NCI-H1694 treated with DMSO at 0.1 percent for 48 hours (cell line): ENCODE measurements at regions not wholly inside any gene's neighbourhood (a gene's known extent, or its start where the extent isn't known, plus 50 kb on each side); places are given as distances from the start of the nearest gene placed in this dataset.
"Not testable (repeated sequence)": the region's sequence is repeated elsewhere in the genome, so short reads cannot be mapped to it uniquely, and the experiment has no call there.

Experiments used
- DNase-seq: peaks from one replicate; lab custom pipeline; 2025; lab: John Stamatoyannopoulos, UW

DNA sequence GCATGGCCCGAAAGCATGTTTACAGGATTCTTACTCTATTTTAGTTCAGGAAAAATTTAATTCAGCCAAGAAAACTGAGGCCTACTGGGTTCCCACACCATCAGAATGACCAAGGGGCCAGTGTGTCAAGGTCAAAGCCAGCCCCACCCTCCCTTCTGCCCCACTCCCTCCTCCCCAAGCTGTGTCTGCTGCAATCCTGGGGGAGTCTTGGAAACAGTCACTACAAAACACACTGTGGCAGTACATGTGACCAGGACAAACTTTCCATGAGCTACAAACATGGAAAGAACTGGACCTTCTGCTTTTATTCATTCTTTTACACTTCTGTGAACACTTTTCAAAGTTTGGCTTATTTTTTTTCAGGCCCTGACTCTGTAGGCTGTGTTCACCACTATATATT is 1228.8 kb upstream of the TMEM132C start:
- DNase-seq, result no peak

DNA sequence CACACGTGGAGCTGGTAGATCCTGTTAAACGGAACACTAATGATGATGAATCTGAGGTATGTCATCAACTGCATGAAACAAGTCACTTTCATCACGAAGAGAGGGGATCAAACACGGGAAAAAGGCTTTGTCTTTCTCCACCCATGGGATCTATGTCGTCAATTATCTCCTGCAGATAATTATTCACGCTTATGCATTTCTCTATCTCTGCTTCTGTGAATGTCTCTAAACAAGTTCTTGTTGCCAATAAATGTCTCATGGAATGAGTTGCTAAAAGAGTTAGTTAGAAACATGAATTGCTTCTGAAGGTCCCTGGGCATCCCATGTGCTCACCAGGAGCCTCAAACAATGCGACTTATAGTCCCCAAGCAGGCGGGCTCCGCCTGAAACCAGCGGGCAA is 1228.2 kb upstream of the TMEM132C start:
- no peak for DNase-seq

DNA sequence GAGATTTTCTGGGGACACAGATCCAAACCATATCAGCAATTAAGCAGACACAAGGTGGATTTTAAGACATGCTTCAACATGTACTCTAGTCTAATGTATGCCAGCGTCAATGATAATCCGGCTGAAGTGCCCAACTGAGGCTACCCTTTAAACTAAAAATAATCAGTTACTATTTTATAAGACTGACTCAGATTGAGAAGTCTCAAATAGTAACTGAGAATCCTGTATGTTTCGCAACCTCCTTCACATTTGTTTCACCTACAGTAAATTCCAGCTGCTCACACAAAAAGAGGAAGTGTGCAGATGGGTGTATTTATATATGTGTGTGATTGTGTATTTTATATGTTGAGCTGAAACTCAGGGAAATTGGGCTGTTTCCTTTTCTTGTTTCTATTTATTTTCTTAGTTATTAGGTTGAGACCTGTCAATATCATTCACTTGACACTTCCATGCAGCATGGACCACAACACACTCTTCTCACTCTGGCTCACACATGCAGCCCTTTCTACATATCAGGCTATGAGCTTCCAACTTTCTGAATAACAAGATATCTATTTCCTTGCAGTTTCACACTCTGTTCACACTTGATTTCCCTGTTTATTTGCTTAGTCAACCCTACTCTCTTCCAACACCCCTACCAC is 1224.9 kb upstream of the TMEM132C start:
- DNase-seq, result no peak

GRCh38 chr12:127043731-127044130 is 1223.2 kb upstream of the TMEM132C start:
- DNase-seq, result no peak

- no peak for DNase-seq
Measured at GRCh38 chr12:127044836-127045235, 1222.1 kb upstream of the TMEM132C start.

- DNase-seq, result no peak
Measured at GRCh38 chr12:127046467-127046866, 1220.5 kb upstream of the TMEM132C start.

DNA sequence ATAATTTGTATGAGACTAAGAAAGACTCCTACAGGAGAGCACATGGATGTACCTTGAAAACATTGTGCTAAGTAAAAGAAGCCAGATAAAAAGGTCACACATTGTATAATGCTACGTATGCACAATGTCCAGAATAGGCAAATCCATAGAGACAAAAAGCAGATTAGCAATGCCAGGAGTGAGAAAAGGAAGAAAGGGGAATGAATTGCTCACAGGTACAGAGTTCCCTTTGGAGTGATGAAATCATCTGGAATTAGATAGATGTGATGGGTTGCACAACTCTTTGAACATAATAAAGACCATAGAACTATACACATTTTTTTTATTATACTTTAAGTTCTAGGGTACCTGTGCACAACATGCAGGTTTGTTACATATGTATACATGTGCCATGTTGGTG is 1218.9 kb upstream of the TMEM132C start:
- DNase-seq, result no peak

DNA sequence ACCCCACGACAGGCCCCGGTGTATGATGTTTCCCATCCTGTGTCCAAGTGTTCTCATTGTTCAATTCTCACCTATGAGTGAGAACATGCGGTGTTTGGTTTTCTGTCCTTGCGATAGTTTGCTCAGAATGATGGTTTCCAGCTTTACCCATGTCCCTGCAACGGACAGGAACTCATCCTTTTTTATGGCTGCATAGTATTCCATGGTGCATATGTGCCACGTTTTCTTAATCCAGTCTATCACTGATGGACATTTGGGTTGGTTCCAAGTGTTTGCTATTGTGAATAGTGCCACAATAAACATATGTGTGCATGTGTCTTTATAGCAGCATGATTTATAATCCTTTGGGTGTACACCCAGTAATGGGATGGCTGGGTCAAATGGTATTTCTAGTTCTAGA is 1218.4 kb upstream of the TMEM132C start:
- not testable (repeated sequence) for DNase-seq

DNA sequence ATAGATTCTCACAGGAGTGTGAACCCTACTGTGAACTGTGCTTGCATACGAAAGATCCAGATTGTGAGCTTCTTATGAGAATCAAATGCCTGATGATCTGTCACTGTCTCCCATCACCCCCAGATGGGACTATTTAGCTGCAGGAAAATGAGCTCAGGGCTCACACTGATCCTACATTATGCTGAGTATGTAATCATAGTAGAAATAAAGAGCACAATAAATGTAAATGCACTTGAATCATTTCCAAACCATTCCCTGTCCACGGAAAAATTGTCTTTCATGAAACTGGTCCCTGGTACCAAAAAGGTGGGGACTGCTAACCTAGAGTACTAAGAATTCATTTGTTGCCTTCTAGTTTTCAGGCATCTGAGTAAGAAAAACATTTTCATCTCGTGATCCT is 1215.8 kb upstream of the TMEM132C start:
- no peak for DNase-seq

DNA sequence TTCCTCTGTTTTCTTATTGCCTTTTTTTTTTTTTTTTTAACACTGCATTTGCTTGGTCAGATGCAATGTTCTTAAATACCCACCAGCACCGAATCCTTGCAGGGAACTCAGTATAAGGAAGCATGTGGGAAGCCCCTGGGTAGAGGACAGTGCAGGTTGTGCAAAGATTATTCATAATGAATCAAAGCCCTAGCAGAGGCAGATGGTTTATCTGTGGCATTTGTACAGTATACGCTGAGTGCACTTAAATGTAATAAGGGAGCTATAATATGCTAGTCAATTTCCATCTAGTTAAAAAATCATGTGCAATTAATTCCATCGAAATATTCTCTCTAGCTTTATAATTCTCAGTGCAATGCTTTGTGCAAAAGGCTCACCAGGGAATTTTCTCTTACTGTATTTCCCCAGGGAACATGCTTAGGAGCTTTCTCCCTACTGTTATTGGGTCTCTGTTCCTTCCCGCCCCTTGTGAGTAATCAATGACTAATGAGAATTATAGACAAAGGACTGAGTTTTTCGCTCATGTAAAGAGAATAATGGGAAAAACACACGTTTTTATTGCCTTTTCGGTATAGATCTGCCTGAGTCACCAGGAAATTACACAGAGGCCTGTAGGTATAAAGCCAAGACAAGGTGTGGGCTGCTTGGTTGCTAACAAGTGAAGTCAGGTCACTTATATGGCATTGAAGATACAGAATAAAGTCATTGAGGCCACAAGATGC is 1214.3 kb upstream of the TMEM132C start:
- no peak for DNase-seq

- DNase-seq, result no peak
Measured at GRCh38 chr12:127054531-127054930, 1212.4 kb upstream of the TMEM132C start.

DNA sequence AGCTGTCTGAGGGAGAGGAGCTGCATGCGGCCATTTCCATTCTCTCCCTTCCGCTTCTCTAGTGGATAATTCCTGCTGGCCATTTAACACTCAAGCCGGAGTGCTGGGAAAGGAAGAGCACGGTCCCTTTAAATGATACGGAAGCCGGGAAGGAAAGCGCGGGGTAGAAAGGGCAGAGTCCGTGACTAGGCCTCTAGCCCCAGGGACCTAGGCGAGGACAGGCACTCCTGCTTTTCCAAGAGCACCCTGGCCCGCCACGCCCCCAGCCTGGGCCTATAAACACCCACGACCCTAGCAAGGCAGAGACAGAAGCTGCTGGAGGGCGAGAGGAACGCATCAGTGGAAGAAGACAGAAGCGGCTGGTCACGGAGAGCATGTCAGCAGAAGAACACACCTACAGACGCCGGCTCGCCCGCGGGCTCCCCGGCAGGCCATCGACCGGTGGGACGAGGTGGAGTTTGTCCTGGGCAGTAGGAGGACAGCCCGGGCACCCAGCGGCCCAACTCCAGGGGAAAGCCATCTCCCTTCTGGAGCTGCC is 1206.6 kb upstream of the TMEM132C start:
- no peak for DNase-seq

- no peak for DNase-seq
Measured at GRCh38 chr12:127060933-127061332, 1206.0 kb upstream of the TMEM132C start.

DNA sequence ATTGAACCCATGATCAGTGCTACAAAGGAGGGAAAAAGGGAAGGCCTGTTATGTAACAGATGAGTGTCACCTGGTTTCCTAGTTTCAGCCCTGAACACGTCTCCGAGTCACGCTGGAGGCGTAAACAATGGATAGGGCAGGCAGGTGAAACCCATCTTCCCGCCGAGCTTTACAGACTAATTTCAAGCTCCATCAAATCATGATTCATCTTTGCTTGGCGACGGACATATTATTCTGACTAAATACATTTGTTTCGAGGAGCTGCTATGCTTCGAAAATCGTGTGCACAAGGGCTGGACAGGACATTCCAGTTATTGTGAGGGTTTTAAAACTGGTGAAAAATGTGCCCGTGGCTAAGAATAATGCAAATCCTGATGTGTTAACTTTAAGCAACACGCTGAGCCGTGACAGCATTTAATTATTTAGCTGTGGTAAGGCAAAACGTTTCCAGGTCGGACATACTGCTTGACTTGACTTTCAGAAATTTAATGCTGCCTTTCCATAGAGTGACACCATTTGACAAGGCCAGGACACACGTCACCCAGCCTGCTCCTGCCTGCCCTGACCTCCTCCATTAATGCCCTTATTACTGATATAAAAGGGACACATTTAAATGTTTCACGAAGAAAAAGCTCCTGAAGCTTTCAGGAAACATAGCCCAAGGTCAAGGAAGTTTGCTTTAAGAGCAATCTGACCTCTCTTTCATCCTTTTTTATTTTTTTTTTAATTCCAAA is 1203.5 kb upstream of the TMEM132C start:
- no peak for DNase-seq

DNA sequence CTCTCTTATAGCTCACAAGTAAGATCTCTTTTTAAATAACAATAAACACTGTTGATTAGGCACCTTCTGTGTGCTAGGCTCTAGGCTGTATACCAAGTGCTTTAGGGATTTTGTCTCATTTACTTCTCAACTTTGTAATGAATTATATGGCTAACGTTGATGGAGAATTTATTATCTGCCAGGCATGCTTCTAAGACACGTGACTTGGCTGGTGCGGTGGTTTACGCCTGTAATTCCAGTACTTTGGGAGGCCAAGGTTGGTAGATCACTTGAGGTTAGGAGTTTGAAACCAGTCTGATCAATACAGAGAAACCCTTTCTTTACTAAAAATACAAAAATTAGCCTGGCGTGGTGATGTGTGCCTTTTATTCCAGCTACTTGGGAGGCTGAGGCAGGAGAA is 1202.8 kb upstream of the TMEM132C start:
- no peak for DNase-seq

GRCh38 chr12:127065595-127065994 is 1201.4 kb upstream of the TMEM132C start:
- no peak for DNase-seq

- no peak for DNase-seq
Measured at GRCh38 chr12:127070515-127071157, 1196.3 kb upstream of the TMEM132C start.

DNA sequence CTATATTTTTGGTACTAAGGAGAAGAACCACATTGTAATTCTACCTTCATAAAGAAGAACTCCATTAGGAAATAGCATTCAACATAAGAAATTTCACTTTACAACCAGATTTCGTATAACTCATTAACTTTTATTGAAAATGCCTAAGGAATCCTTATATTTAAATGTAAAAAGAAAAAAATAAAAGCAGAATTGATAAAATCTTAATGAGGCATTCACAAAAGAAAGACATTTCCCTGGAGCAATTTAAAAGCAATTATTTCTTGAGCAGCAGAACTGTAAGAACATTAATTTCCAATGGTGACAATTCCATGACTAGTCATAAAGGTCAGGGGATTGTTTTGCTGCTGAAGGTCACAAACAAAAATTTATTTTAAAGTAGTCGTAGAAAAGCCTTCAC is 1192.8 kb upstream of the TMEM132C start:
- no peak for DNase-seq

DNA sequence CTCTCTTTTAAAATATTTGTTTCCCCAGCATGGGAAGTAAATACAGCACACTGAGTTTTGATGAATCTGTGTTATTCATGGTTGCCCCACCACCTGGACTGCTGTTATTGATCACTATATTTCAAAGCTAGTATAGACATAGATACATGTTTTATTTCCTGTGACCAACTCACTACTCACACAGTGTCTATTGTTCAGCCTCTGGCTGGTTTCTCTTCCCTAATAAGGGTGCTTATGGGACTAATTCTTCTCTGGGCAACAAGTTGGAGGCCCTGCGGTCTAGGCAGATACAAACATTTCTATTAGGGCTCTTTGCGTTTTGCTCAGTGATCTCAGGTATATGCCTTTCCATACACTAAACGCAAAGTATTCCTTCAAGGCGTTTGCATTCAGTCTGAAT is 1191.0 kb upstream of the TMEM132C start:
- no peak for DNase-seq

DNA sequence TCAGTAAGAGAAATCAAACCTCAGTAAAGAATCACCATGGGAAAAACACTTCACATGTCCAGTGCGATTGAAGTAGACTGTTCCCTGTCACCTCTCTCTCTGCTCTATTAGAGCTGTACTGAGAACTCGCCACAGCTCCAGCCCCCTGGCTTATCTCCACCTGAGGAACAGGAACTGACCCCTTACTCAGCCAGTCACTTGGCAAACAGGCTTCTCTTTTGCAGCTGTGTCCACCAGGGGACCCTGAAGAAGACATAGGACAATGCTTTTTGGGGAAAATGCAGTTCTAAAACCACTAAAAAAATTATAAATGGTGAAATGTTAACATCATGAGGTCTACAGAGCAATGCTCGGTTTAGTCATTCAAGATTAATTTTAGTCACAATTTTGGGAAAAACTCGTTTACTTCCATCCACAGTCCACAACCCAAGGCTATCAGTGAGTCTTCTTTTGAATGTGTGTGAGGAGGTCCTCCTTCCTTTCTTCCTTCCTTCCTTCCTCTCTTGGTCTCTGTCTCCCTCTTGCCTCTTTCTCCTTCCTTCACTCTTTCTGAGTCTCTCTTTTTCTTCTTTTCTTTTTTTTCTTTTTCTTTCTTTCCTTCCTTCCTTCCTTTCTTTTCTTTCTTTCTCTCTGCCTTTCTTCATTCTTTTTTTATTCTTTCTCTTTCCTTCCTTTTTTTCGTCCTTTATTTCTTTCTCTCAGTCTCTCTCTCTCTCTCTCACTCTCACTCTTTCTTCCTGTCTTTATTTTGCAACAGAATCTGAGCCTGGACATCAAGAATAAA is 1189.5 kb upstream of the TMEM132C start:
- no peak for DNase-seq

GRCh38 chr12:127078577-127079350 is 1188.2 kb upstream of the TMEM132C start:
- no peak for DNase-seq
